ENCODE measurements at regions not wholly inside any gene's neighbourhood (a gene's known extent, or its start where the extent isn't known, plus 50 kb on each side); places are given as distances from the start of the nearest gene placed in this dataset.

DNA sequence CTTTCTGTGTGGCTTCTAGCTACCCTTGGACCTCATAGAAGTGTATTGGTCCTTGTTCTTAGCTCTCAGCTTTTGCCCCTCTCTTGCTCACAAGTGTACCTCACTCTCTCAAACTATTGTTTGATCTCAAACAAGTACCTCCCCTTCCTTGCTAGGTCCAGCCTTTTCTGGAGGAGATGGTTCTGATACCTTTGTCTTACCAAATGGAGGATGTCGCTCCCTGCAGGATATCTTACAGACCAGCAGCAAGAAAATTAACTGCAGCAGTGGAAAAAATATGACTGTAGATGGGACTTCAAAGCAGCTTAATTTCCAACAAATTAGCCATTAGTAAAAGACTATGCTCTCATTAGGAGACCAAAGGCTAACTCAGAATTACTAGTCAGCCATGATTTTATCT is 388.1 kb upstream of the ROBO2 start:
- TF ChIP-seq, protein P1, sequence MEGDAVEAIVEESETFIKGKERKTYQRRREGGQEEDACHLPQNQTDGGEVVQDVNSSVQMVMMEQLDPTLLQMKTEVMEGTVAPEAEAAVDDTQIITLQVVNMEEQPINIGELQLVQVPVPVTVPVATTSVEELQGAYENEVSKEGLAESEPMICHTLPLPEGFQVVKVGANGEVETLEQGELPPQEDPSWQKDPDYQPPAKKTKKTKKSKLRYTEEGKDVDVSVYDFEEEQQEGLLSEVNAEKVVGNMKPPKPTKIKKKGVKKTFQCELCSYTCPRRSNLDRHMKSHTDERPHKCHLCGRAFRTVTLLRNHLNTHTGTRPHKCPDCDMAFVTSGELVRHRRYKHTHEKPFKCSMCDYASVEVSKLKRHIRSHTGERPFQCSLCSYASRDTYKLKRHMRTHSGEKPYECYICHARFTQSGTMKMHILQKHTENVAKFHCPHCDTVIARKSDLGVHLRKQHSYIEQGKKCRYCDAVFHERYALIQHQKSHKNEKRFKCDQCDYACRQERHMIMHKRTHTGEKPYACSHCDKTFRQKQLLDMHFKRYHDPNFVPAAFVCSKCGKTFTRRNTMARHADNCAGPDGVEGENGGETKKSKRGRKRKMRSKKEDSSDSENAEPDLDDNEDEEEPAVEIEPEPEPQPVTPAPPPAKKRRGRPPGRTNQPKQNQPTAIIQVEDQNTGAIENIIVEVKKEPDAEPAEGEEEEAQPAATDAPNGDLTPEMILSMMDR (IDR thresholded peaks at IDR 0.05; ENCODE audit: low read length, missing control alignments), result no peak
- H3K4me3 ChIP-seq (replicated peaks; ENCODE audit: low read depth, low read length), result no peak overlapping the region
- DNase-seq (ENCODE audit: low read depth), result no peak

DNA sequence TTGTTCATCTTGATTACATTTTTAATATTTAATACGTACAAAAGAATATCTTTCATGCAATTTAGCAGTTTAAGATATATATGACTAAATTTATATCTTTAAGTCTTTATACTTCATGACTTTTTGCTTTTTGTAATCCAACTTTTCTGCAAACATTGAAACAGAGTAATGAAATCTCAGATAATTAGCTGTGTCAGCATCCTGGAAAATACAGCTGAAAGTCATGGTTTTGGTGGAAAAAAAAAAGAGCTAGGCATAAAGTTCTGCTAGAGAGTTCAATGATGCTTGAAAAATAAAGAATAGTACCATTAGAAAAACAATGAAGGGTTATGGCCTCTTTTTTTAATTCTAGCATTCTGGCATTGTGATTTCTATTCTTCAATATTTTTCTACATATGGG is 387.4 kb upstream of the ROBO2 start:
- no peak overlapping the region for H3K4me3 ChIP-seq (replicated peaks; ENCODE audit: low read depth, low read length)
- TF ChIP-seq, protein P1 (IDR thresholded peaks at IDR 0.05; ENCODE audit: low read length, missing control alignments), result no peak
- no peak for DNase-seq (ENCODE audit: low read depth)

DNA sequence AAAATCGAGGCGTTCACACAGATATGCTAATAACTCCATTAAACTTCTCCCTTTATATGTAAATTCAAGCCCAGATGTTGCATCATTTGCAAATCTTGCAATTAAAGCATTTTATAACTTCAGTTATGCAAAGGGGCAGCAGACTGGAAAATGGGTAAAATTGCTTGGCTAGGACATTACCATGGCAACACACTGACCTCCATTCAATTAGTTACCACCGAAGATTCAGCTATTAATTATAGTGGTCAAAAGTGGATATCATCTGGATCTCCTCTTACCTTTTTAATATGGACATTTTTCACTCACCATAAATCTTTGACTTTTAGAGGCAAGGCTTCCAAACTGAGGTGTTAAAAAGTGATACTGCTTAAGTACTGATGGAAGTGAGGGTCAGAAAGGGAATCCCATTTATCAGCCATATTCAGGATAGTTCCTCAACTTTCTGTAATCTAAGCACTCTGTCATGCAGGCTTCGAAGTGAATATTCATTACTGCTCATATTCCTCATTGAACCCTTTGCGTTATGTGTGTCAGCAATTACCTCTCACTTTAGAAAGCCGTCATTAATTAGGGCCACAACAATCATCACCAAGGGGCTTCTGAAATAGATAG is 386.2 kb upstream of the ROBO2 start:
- no peak overlapping the region for H3K4me3 ChIP-seq (replicated peaks; ENCODE audit: low read depth, low read length)
- TF ChIP-seq, protein P1 (IDR thresholded peaks at IDR 0.05; ENCODE audit: low read length, missing control alignments), result no peak
- no peak for DNase-seq (ENCODE audit: low read depth)

DNA sequence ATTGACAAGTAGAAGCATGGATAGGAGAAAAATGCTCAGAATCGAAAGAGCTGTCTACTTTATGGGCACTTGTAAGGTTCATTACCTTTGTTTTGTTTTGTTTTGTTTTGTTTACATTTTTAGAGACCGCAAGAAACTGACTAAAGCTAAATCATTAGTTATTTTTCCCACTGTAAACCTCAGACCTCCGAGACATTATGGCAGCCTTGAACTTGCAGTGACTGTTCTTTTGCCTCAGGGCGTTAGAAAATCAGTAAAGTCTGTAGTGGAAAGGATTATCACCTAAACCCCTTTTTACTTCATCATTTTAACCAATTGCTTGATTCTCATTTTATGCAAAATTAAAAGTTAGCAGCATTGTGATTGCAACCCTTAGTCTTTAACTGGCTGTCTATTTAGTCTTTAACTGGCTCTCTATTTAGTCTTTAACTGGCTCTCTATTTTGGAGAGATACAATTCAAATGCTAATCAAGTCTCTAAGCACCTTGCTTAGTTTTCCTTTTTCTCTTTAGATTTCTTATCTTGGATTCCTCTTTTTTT is 383.3 kb upstream of the ROBO2 start:
- DNase-seq (ENCODE audit: low read depth), result no peak
- TF ChIP-seq, protein P1 (IDR thresholded peaks at IDR 0.05; ENCODE audit: low read length, missing control alignments), result no peak

DNA sequence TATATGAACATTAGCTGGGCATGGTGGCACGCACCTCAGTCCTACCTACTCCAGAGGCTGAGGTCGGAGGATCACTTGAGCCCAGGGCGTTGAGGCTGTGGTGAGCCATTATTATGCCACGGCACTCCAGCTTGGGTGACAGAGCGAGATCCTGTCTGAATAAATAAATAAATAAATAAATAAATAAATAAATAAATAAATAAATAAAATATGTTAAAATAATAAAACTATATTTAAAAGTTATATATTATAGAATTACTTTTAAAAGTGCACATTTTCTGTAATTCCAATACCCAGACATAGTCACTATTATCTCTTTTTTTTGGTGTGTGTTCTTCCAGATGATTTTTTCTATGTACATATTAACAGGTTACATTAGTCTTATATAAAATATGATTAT is 382.0 kb upstream of the ROBO2 start:
- TF ChIP-seq, protein P1 (IDR thresholded peaks at IDR 0.05; ENCODE audit: low read length, missing control alignments), result no peak

More for the DNA sequence above, 383.3 kb upstream of the ROBO2 start:
- H3K4me3 ChIP-seq (replicated peaks; ENCODE audit: low read depth, low read length), result no peak overlapping the region

DNA sequence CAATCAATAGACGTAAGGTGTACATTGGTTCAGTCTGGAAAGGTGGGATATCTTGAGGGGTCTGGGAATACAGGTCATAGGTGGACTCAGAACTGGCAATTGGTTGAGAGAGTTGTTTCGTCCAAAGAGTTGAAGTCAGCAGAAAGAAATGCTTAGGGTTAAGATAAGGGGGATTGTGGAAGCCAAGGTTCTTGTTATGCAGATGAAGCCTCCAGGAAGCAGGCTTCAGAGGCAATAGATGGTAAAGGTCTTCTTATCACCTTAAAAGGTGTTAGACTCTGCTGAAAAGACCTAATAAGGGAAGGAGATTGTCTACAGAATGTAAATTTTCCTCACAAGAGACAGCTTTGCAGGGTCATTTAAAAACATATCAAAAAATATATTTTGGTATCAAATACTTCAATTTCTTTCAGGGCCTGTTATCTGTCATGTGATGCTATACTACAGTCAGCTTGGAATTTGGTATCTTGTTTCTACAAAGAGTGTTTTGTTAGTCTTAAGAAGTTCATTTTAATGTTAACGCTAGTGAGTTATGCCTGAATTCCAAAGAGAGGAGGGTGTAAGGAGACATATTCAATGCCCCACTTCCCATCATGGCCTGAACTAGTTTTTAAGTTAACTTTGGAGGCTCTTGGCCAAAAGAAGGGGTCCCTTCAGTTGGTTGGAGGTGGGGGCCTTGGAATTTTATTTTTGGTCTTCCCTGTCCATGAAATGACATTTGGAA is 378.2 kb upstream of the ROBO2 start:
- TF ChIP-seq, protein P1 (IDR thresholded peaks at IDR 0.05; ENCODE audit: low read length, missing control alignments), result no peak
- no peak for DNase-seq (ENCODE audit: low read depth)
- no peak overlapping the region for H3K4me3 ChIP-seq (replicated peaks; ENCODE audit: low read depth, low read length)

More for the DNA sequence above, 382.0 kb upstream of the ROBO2 start:
- no peak overlapping the region for H3K4me3 ChIP-seq (replicated peaks; ENCODE audit: low read depth, low read length)
- DNase-seq (ENCODE audit: low read depth), result no peak
